ENCODE measurements at regions not wholly inside any gene's neighbourhood (a gene's known extent, or its start where the extent isn't known, plus 50 kb on each side); places are given as distances from the start of the nearest gene placed in this dataset.
"Not testable (repeated sequence)": the region's sequence is repeated elsewhere in the genome, so short reads cannot be mapped to it uniquely, and the experiment has no call there.

DNA sequence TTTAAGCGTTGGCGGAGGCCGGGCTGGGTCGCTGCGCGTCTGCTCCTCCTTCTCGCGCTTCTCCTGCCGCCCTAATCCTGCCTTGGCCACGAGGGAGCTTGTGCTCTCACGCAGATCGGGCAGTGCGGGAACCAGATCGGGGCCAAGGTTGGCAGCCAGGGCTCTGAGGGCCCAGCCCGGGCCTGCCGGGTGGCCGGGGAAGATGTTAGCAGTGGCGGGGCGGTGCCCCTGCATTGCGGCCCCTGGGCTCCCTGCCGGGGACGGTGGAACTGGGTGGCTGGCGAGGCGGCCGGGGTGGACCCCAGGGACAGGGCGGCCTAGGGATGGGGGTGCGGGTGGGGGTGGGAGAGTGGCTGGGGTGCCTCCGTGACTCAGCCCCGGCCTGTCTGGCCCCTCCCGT, 297.4 kb downstream of the CACNA1B start:
- TF ChIP-seq CTCF (optimal IDR thresholded peaks at IDR 0.05 in 1 of 3, IDR thresholded peaks at IDR 0.05 in 1 of 3, conservative IDR thresholded peaks at IDR 0.05 in 1 of 3; ENCODE audit: extremely low read depth in 1 of 3, insufficient read depth in 2 of 3, low read length in 3 of 3); EZH2 (IDR thresholded peaks at IDR 0.05; ENCODE audit: low read length): not testable (repeated sequence)
